Mesenchymal stem cell (in vitro differentiated cells and primary cell): ENCODE measurements at regions not wholly inside any gene's neighbourhood (a gene's known extent, or its start where the extent isn't known, plus 50 kb on each side); places are given as distances from the start of the nearest gene placed in this dataset.
"Not testable (repeated sequence)": the region's sequence is repeated elsewhere in the genome, so short reads cannot be mapped to it uniquely, and the experiment has no call there.

ENCODE experiments used
- DNase-seq: peaks from one replicate; pipeline ENCODE4 v3.0.0-alpha.2; 2013
- H2AFZ ChIP-seq: one replicate; pipeline ENCODE4 v1.6.1; 2013; ENCODE audit warnings: low read depth, mild to moderate bottlenecking, control low read depth, inconsistent platforms, low read length, moderate library complexity
- H2AK5ac ChIP-seq: 2 replicates; pipeline ENCODE4 v1.6.1; 2013; ENCODE audit warnings: low read length, moderate library complexity, mild to moderate bottlenecking, inconsistent platforms; ENCODE audit not compliant: severe bottlenecking
- H2BK120ac ChIP-seq: one replicate; pipeline ENCODE4 v1.6.1; 2013; ENCODE audit warnings: low read depth, mild to moderate bottlenecking, inconsistent platforms, low read length, moderate library complexity
- H2BK12ac ChIP-seq, 2 experiments: one replicate each; pipeline ENCODE4 v1.6.1; 2013; ENCODE audit warnings: inconsistent platforms in 2 of 2, low read length in 2 of 2, mild to moderate bottlenecking in 2 of 2, moderate library complexity in 2 of 2, control low read depth in 1 of 2
- H2BK15ac ChIP-seq: one replicate; pipeline ENCODE4 v1.6.1; 2013; ENCODE audit warnings: mild to moderate bottlenecking, low read depth, inconsistent platforms; ENCODE audit not compliant: poor library complexity, severe bottlenecking
- H2BK5ac ChIP-seq: 2 replicates; pipeline ENCODE4 v1.6.1; 2013; ENCODE audit warnings: low read depth, mild to moderate bottlenecking, low read length, control low read depth, inconsistent platforms; ENCODE audit not compliant: poor library complexity, severe bottlenecking
- H3K14ac ChIP-seq, 2 experiments: one replicate each; pipeline ENCODE4 v1.6.1; 2013; ENCODE audit warnings: inconsistent platforms in 2 of 2, low read length in 2 of 2, control low read depth in 1 of 2, mild to moderate bottlenecking in 1 of 2, moderate library complexity in 1 of 2
- H3K18ac ChIP-seq, 2 experiments: one replicate each; pipeline ENCODE4 v1.6.1; 2013; ENCODE audit warnings: inconsistent platforms in 2 of 2, low read length in 2 of 2, control low read depth in 1 of 2, low read depth in 1 of 2, mild to moderate bottlenecking in 1 of 2
- H3K23ac ChIP-seq, 2 experiments: one replicate each; pipeline ENCODE4 v1.6.1; 2013; ENCODE audit warnings: inconsistent platforms in 2 of 2, low read length in 2 of 2, mild to moderate bottlenecking in 2 of 2, moderate library complexity in 2 of 2, control low read depth in 1 of 2
- H3K27ac ChIP-seq: 2 replicates; pipeline ENCODE4 v1.5.1; 2013; ENCODE audit warnings: mild to moderate bottlenecking, moderate library complexity, low read length, control low read depth, inconsistent platforms; ENCODE audit not compliant: poor library complexity, severe bottlenecking
- H3K27me3 ChIP-seq, 2 experiments: 2 replicates each; pipeline versions ENCODE4 v1.6.1 to v1.7.0; 2013; ENCODE audit warnings: low read length in 2 of 2, mild to moderate bottlenecking in 2 of 2, moderate library complexity in 2 of 2, control low read depth in 1 of 2, inconsistent platforms in 1 of 2; ENCODE audit not compliant: control insufficient read depth in 1 of 2, insufficient read depth in 1 of 2
- H3K36me3 ChIP-seq, 2 experiments: 2 replicates each; pipeline versions ENCODE4 v1.6.1 to v1.7.0; 2013; ENCODE audit warnings: low read length in 2 of 2, control low read depth in 1 of 2, inconsistent platforms in 1 of 2, low read depth in 1 of 2, mild to moderate bottlenecking in 1 of 2; ENCODE audit not compliant: insufficient read depth in 2 of 2, control insufficient read depth in 1 of 2
- H3K4ac ChIP-seq, 2 experiments: one replicate each; pipeline ENCODE4 v1.6.1; 2013; ENCODE audit warnings: inconsistent platforms in 2 of 2, low read length in 2 of 2, mild to moderate bottlenecking in 2 of 2, moderate library complexity in 2 of 2, control low read depth in 1 of 2, low read depth in 1 of 2
- H3K4me1 ChIP-seq: 2 replicates; pipeline ENCODE4 v1.6.1; 2013; ENCODE audit warnings: low read depth, low read length, control low read depth; ENCODE audit not compliant: control insufficient read depth, insufficient read depth
- H3K4me2 ChIP-seq: 2 replicates; pipeline ENCODE4 v1.6.1; 2013; ENCODE audit warnings: low read length, mild to moderate bottlenecking, inconsistent platforms; ENCODE audit not compliant: poor library complexity, severe bottlenecking
- H3K4me3 ChIP-seq, 2 experiments: 2 replicates each; pipeline versions ENCODE4 v1.5.1 to v1.7.0; 2013; ENCODE audit warnings: low read length in 2 of 2, mild to moderate bottlenecking in 2 of 2, control low read depth in 1 of 2, low read depth in 1 of 2; ENCODE audit not compliant: insufficient read depth in 1 of 2
- H3K79me1 ChIP-seq: replicated peaks from 2 replicates; pipeline ENCODE4 v1.6.1; 2013; ENCODE audit warnings: mild to moderate bottlenecking, control low read depth, low read length, inconsistent platforms; ENCODE audit not compliant: poor library complexity, severe bottlenecking
- H3K9ac ChIP-seq: 2 replicates; pipeline ENCODE4 v1.7.0; 2013; ENCODE audit warnings: mild to moderate bottlenecking, low read length, moderate library complexity
- H3K9me3 ChIP-seq: 2 replicates; pipeline ENCODE4 v1.7.0; 2013; ENCODE audit warnings: mild to moderate bottlenecking, low read length; ENCODE audit not compliant: control insufficient read depth
- H4K8ac ChIP-seq: one replicate; pipeline ENCODE4 v1.6.1; 2013; ENCODE audit warnings: inconsistent platforms, mild to moderate bottlenecking, low read length, moderate library complexity
- H4K91ac ChIP-seq: one replicate; pipeline ENCODE4 v1.6.1; 2013; ENCODE audit warnings: mild to moderate bottlenecking, low read length, inconsistent platforms
- WGBS: methylation state at CpG from one replicate; pipeline ENCODE4 v1.1.7; 2013; ENCODE audit warnings: mixed read lengths; 5-methylcytosine and 5-hydroxymethylcytosine counted together

DNA sequence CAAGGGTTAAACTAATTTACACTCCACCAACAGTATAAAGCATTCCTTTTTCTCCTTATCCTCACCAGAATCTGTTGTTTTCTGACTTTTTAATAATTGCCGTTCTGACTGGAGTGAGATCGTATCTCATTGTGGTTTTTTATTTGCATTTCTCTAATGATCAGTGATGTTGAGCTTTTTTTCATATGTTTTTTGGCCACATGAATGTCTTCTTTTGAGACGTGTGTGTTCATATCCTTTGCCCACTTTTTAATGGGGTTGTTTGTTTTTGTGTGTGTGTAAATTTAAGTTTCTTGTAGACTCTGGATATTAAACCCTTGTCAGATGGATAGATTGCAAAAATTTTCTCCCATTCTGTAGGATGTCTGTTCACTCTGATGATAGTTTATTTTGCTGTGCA lies 345.7 kb upstream of the ZNF608 start:
- H3K14ac ChIP-seq, H3K4me3 ChIP-seq, H2BK5ac ChIP-seq, H2BK12ac ChIP-seq, H3K9me3 ChIP-seq, DNase-seq, H2AFZ ChIP-seq, H3K18ac ChIP-seq, H4K8ac ChIP-seq, H3K4me2 ChIP-seq, H3K36me3 ChIP-seq, H3K23ac ChIP-seq, H2BK15ac ChIP-seq, H3K9ac ChIP-seq, H3K4me1 ChIP-seq, H2BK120ac ChIP-seq, H2AK5ac ChIP-seq, H3K27me3 ChIP-seq, H4K91ac ChIP-seq, H3K27ac ChIP-seq, H3K79me1 ChIP-seq, H3K4ac ChIP-seq: not testable (repeated sequence)
- WGBS = 84% methylated on average over 3 of the region's 3 CpGs

DNA sequence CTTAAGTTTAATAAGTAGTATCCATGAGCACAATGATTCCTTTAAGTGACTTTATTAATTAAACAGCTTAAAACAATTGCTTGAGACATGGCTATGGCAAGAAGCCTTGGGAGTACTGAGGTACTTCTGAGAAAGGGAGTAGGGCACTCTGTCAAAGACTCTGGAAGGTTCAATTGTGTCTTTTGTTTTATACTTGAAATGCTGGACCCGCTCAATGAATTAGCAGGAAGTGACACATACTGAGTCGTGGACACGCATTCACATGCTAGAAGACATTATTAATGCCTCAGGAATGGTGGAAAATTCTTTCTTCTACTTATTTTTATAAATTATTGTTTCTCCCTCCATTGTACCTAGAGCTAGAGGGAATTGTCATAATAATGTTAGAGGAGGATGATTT lies 347.3 kb upstream of the ZNF608 start:
- Histone ChIP-seq H3K79me1 (no peaks in the 10 kb centered on the region), H3K4me3 (no peak overlapping the region), H3K4me2 (no peak overlapping the region), H2BK15ac (no peak overlapping the region), H3K9me3 (peaks cover 9% of the 10 kb centered on the region), H2BK12ac (no peak overlapping the region), H3K27ac (peak overlapping the region; percentile 51), H2AFZ (no peak overlapping the region), H2BK5ac (no peak overlapping the region), H3K4me1 (no peaks in the 10 kb centered on the region), H4K8ac (no peak overlapping the region), H3K14ac (no peak overlapping the region), H3K36me3 (no peaks in the 10 kb centered on the region), H2AK5ac (no peak overlapping the region), H3K9ac (no peak overlapping the region), H2BK120ac (no peak overlapping the region), H4K91ac (no peak overlapping the region), H3K4ac (no peak overlapping the region), H3K23ac (no peak overlapping the region), H3K27me3 (no peaks in the 10 kb centered on the region), H3K18ac (no peak overlapping the region)
- DNase-seq = peak; percentile 71
- WGBS = 0% methylated on average over 1 of the region's 3 CpGs

DNA sequence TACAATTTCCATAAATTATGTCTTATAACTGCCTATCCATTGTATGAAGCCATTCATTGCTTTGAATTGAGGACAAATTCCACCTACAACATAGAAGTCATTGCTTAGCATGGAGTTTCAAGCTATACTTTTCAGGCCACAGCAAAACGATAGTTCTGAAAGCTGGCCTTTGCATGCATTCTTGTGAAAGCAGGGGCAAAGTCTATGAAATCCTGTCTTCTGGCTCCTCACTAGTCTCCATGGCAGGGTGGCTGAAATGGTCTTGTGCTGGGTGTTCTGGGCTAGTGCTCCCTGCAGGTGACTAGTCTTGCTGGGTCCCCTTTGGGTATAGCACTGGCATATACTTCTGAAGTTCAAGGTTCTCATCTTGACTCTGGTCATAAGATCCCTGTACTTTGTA lies 353.9 kb upstream of the ZNF608 start:
- Histone ChIP-seq H3K27me3 (no peaks in the 10 kb centered on the region), H2BK15ac (no peak overlapping the region), H3K4me1 (no peaks in the 10 kb centered on the region), H3K23ac (no peak overlapping the region), H3K9ac (no peak overlapping the region), H3K4ac (no peak overlapping the region), H3K4me3 (no peak overlapping the region), H3K14ac (no peak overlapping the region), H3K18ac (peak overlapping the region in 1 of 2 experiments; percentile 59), H4K8ac (no peak overlapping the region), H3K27ac (no peak overlapping the region), H2BK120ac (no peak overlapping the region), H2AK5ac (no peak overlapping the region), H2BK5ac (no peak overlapping the region), H3K79me1 (no peaks in the 10 kb centered on the region), H4K91ac (no peak overlapping the region), H2AFZ (peak overlapping the region; percentile 51), H3K36me3 (no peaks in the 10 kb centered on the region), H2BK12ac (no peak overlapping the region), H3K4me2 (no peak overlapping the region), H3K9me3 (peaks cover 9% of the 10 kb centered on the region)
- 100% methylated on average over 1 of the region's 1 CpG for whole genome bisulfite sequencing
- no peak for DNase-seq

DNA sequence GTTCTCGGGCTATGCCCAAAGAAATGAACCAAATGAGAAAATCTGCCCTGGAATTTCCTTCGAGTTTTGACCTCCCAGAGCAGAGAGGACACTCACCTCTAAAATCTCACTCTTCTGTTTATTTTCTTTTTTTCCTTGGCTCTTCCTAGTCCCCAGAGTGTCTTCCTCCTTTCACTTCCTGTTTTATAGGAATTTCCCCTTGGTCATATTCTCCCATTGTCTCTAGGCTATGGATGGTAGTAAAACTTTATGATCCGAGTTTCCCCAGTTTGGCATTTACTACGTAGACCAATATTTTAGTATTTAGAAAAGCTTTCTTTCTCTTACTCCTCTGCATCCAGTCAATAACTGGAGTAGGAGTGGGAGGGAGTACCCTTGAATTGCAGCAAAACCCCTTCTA lies 354.5 kb upstream of the ZNF608 start:
- no peak overlapping the region for H2AK5ac ChIP-seq
- no peak overlapping the region for H2AFZ ChIP-seq
- H3K27ac ChIP-seq = no peak overlapping the region
- H2BK5ac ChIP-seq = no peak overlapping the region
- no peak overlapping the region for H2BK12ac ChIP-seq
- H3K36me3 ChIP-seq = no peaks in the 10 kb centered on the region
- no peaks in the 10 kb centered on the region for H3K79me1 ChIP-seq
- H3K9me3 ChIP-seq = peaks cover 8% of the 10 kb centered on the region
- H3K27me3 ChIP-seq = no peaks in the 10 kb centered on the region
- H3K9ac ChIP-seq = no peak overlapping the region
- DNase-seq = no peak
- H4K8ac ChIP-seq = no peak overlapping the region
- H3K4me2 ChIP-seq = no peak overlapping the region
- no peak overlapping the region for H3K23ac ChIP-seq
- H4K91ac ChIP-seq = no peak overlapping the region
- 82% methylated on average over 3 of the region's 4 CpGs for WGBS
- no peak overlapping the region for H3K14ac ChIP-seq
- H3K4me3 ChIP-seq = no peak overlapping the region
- no peak overlapping the region for H2BK15ac ChIP-seq
- H3K4me1 ChIP-seq = no peaks in the 10 kb centered on the region
- no peak overlapping the region for H2BK120ac ChIP-seq
- no peak overlapping the region for H3K18ac ChIP-seq
- H3K4ac ChIP-seq = no peak overlapping the region
